GM18498 (cell line): ENCODE measurements at regions not wholly inside any gene's neighbourhood (a gene's known extent, or its start where the extent isn't known, plus 50 kb on each side); places are given as distances from the start of the nearest gene placed in this dataset.
"Not testable (repeated sequence)": the region's sequence is repeated elsewhere in the genome, so short reads cannot be mapped to it uniquely, and the experiment has no call there.

Experiments
- ATAC-seq: cut with Tn5 transposase; IDR thresholded peaks from one replicate; pipeline ENCODE4 v1.9.1; 2021; ENCODE audit warnings: mild to moderate bottlenecking, moderate library complexity; ENCODE audit not compliant: unreplicated experiment

DNA sequence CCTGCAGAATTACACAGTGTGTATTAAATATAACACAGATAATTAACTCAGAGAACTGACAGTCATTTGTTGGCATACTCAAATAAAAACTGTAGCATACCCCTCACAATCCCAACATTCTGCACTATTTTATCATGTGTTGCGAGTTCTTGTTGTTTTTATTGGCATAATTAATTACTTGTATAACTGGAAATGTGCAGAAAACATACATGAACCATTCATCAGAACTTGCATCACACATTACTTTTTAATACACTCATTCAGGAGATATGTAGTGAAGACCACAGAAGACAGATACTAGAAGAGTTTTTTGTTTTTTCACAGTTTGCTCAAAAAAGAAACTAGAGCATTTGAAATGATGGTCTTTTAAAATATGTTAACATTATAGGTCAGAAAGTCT, 74.6 kb upstream of the NEIL3 start:
- ATAC-seq, result no peak

DNA sequence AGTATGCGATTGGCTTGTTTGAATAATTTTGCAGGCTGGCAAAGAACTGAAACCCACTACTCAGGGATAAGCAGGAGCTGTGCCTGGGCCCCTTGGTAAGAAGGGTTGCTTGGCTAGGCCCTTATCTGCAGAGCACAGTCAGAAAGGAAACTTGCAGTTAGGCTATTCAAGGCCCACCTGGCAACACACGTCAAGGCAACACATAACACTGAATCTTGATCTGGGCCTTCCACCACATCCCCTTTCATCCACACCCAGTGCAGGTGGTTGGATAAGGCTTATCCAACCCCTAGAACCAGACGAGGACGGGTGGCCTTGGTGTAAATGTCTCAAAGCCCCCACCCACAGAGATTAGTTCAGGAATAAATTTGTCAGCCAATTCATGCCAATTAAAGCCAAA, 72.8 kb upstream of the NEIL3 start:
- ATAC-seq, result no peak

DNA sequence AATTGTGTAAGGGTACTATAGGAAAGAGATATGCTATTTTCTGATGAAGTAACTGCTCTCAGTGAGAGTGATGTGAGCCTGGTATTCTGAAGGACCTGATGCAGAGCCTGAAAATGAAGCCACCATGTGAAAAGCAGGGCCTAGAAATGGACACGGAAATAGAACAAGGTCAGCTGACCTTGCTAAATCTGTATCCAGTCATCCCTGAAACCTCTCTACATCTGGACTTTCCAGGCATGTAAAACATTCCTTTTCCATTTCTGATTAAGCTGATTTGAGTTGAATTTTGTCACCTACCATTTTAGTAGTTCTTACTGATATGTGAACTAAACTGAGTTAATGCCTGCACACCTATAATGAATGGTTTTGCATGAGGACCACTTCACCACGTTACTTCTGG, 72.4 kb upstream of the NEIL3 start:
- no peak for ATAC-seq

DNA sequence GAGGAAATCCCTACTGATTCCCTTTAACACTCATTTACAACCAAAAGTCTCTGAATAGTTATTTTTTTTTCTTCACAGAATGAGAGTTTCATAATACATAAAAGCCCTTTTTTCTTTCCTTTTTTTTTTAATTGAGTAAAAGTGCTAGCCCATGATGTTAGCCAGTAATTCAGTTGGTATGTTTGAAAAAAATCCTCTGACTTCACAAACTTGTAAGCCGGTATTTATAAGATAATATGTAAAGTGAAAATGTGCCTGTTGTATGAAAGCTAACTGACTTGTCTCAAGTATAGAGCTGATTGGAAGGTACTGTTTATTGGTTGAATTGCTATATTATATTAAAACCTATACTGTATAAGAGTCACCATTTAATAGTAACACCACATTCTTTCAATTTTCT, 70.2 kb upstream of the NEIL3 start:
- no peak for ATAC-seq

DNA sequence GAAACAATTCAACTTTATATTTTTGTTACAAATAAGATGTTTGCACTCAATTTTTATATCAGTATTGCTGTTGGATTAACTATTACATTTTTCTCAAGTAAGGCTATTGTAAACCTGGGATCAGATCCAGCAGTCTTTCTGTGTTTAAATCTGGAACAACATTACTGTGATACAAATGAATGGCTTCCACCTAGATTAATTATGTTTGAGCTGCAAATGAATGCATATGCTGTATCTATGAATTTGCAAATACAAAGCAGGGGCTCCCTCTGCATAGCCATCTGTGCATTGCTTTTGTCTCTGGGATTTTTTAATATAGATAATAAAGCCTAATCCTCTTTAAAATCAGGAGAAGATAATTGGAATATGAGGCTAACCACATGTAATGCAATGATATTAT, 69.8 kb upstream of the NEIL3 start:
- ATAC-seq, result no peak

DNA sequence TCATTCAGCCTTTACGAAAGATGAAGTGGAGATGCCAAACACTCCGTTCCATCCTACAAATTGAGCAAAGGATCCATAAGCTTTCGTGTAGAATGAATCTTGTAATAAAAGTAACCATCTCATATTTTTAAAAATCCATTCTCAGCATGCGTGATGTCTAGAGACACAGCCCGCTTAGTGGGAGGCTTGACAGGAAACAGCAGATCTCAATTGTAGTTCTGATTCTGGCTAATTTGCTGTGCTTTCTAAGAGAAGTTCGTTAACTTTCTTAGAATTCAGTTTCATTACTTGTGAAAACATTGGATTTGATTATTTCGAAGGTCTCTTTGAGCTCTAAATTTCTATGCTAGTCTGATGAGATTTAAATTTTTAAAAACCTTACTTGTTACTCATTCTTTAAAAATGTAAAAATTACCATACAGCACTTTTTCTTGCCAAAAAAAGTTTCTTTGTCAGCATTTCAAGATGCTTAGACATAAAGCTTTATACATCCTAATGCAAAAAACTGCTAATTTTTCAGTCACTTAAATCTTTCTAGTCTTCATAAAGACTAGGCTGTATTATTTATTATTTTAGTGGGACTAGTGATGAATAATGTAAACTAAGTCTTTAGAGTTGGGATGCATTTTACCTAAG, 66.9 kb upstream of the NEIL3 start:
- ATAC-seq, result no peak

DNA sequence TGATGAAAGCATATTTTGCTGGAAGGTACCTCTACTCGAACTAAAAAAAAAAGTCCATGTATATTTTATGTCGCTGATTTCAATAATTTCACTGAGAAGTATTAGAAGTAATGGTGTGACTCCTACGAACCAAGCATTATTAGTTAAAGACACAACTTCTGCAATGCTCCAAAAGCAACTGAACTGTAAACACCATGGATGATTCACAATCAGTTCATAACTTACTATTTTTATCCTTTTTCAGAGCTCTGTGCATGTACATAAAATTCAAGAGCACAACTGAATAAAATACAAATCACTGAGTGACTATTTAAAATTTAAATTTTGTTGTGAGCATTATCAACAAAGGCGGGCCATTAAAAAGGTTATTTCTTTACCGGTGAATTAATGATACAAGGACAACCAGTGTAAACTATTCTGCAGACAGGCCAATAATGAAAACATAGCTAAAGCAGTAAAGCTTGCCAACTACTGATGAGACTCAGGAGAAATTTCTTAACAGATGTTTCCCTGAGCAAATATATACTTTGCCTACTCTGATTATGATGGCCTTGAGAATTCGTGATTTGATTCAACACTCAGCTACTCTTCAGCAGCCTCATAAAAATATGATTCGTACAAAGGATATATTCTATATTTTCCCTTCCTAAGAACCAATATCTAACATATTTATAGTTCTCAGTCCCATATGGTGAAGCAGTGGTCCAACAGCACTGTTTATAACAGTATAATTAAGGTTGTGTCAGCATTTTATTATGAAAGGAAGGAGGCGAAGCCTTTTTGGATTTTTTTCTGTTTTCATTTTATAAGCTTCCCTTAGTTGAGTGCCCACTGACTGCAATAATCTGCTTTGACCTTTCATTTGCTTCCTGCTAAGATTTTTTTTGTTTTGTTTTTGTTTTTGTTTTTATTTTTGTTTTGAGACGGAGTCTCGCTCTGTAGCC, 62.8 kb upstream of the NEIL3 start:
- ATAC-seq, result no peak

DNA sequence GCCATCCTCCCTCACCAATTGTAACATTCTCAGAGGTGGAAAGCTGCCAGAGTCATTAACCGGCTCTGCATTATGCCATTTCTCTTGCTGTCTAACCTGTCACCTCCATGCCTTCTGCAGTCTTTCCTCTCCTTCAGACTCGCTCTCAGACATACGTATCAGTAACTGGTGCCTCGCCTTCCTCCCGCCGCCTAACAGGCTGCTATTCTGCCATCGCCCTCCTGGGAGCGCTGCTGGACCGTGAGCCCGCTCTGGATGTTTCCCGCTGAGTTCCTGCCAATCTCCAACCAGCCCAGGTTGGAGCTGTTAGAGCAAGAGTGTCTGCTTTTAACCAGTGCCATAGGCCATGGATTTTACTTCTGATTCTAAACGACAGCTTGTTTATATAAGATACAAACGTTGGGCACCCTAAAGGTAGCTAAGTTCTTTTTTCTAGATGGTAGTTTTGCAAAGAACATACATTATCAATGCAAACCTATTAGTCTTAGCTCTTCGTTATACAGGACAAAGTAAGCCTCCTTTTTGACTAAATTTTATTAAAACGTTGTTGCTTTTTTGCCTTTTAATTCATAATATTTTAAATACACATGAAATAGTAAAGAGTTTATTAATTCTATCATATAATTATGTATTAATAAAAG, 59.5 kb upstream of the NEIL3 start:
- ATAC-seq, result peak; percentile 96

DNA sequence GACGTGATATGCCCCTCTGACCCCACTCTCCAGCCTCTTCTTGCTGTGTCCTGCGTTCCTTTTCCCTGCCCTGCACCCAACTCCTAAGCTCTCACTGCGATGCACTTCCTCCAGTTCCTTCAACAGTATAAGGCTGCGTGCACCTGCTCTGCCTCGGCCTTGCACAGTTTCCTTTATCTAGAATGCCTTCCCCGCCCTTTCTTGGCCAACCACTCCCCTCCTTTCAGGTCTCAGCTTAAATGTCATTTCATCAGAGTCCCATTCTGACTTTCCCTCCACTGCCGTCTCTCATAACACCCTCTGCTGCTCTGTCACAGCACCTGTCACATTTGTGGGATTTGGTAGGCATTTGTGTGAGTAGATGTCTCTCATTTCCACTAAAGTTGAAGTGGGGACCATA, 58.4 kb upstream of the NEIL3 start:
- ATAC-seq, result no peak

DNA sequence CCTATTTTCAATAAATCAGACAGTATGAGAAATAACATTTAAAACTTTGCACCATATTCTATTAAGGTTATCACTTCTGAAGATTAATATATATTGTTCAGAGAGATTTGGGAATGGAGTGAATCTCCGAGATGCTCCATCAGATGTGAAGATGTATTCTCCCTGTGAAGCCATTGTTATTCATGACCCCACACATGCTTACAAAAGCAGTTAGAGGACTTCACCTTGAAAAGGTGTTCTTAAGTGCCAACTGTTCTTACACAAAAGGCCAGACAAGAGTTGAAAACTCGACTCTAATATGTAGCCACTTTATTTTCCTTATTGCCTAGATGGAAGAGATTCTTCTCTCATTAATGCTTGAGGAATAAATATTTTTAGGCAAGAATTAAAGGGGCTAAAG, 54.3 kb upstream of the NEIL3 start:
- no peak for ATAC-seq

DNA sequence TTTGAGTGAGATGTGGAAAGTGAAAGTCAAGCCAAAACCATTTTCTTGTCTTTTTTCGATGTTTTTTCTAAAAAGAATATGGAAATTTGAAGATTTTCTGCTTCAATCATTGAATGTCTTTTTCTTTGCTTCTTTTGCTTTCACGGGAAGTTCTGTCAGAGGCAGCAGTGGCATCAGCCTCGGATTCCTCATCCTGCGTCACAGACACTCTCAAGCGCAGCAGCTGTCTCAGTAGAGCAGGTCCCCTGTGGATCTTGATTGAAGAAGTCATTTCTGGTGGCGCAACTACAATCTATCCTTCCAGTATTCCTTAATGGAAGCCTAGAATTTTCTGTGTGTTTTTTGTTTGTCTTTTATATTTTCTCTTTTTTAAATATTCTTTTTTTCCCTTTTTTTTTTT, 52.7 kb upstream of the NEIL3 start:
- no peak for ATAC-seq

DNA sequence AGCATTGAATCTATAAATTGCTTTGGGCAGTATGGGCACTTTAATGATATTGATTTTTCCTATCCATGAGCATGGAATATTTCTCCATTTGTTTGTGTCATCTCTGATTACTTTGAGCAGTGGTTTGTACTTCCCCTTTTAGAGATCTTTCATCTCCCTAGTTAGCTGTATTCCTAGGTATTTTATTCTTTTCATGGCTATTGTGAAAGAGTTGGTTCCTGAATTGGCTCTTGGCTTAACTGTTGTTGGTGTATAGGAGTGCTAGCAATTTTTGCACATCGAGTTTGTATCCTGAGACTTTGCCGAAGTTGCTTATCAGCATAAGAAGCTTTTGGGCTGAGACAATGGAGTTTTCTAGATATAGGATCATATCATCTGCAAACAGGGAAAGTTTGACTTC, 50.2 kb upstream of the NEIL3 start:
- ATAC-seq, result not testable (repeated sequence)
